PFSK-1 (cell line): ENCODE measurements at regions not wholly inside any gene's neighbourhood (a gene's known extent, or its start where the extent isn't known, plus 50 kb on each side); places are given as distances from the start of the nearest gene placed in this dataset.

Experiments used
- FOXP2 ChIP-seq: optimal IDR thresholded peaks from 2 replicates; pipeline ENCODE3; 2011; ENCODE audit warnings: borderline replicate concordance, control low read depth, inconsistent platforms; ENCODE audit not compliant: insufficient read depth; ENCODE audit errors: extremely low read length, extremely low read depth
- POLR2AphosphoS5 ChIP-seq: IDR thresholded peaks from 2 replicates; pipeline ENCODE4 v1.6.1; 2012; ENCODE audit warnings: low read depth, mild to moderate bottlenecking, control low read depth, low read length, moderate library complexity
- REST ChIP-seq, 2 experiments: IDR thresholded peaks; 2 replicates each; pipeline versions ENCODE4 v1.6.1 to v1.8.0; 2011 to 2012; ENCODE audit warnings: low read depth in 2 of 2, low read length in 2 of 2, control low read depth in 1 of 2, inconsistent platforms in 1 of 2, mild to moderate bottlenecking in 1 of 2, moderate library complexity in 1 of 2; ENCODE audit not compliant: insufficient read depth in 1 of 2
- SIN3A ChIP-seq: IDR thresholded peaks from 2 replicates; pipeline ENCODE4 v1.6.1; 2012; ENCODE audit warnings: mild to moderate bottlenecking, low read length, moderate library complexity, borderline replicate concordance; ENCODE audit not compliant: insufficient read depth

GRCh38 chr1:101178688-101179491 is 57.9 kb upstream of the S1PR1 start:
- TF ChIP-seq POLR2AphosphoS5 (no peak), FOXP2 (no peak), REST (IDR thresholded peaks at IDR 0.05; ENCODE audit: insufficient read depth in 1 of 2, low read depth in 2 of 2, low read length in 2 of 2) (no peak), SIN3A (no peak)
